Activated CD8-positive, alpha-beta memory T cell treated with anti-CD3 and anti-CD28 coated beads for 48 hours (primary cell): ENCODE measurements at regions not wholly inside any gene's neighbourhood (a gene's known extent, or its start where the extent isn't known, plus 50 kb on each side); places are given as distances from the start of the nearest gene placed in this dataset.

Experiments
- DNase-seq, 3 experiments: peaks; one replicate each; pipeline ENCODE4 v3.0.0-alpha.2; 2020; ENCODE audit warnings: low read depth in 2 of 3, low spot score in 2 of 3

- peak in 1 of 3 experiments; percentile 8 for DNase-seq
Measured at GRCh38 chr3:18295171-18295920, 129.8 kb downstream of the SATB1 start.

- DNase-seq: no peak
Measured at GRCh38 chr3:18290157-18290556, 135.0 kb downstream of the SATB1 start.

GRCh38 chr3:18288243-18288642, 136.9 kb downstream of the SATB1 start:
- no peak for DNase-seq

GRCh38 chr3:18284716-18285115, 140.4 kb downstream of the SATB1 start:
- no peak for DNase-seq

- no peak for DNase-seq
Measured at GRCh38 chr3:18283680-18284079, 141.5 kb downstream of the SATB1 start.

- no peak for DNase-seq
Measured at GRCh38 chr3:18282507-18282906, 142.6 kb downstream of the SATB1 start.

- no peak for DNase-seq
Measured at GRCh38 chr3:18279226-18279737, 145.9 kb downstream of the SATB1 start.

GRCh38 chr3:18264853-18265252, 160.3 kb downstream of the SATB1 start:
- no peak for DNase-seq

- DNase-seq: no peak
Measured at GRCh38 chr3:18264361-18264760, 160.8 kb downstream of the SATB1 start.

- DNase-seq: no peak
Measured at GRCh38 chr3:18258492-18258891, 166.6 kb downstream of the SATB1 start.

GRCh38 chr3:18252578-18252977, 172.6 kb downstream of the SATB1 start:
- DNase-seq: no peak

GRCh38 chr3:18250991-18251390, 174.1 kb downstream of the SATB1 start:
- no peak for DNase-seq

GRCh38 chr3:18249126-18249525, 176.0 kb downstream of the SATB1 start:
- no peak for DNase-seq

- no peak for DNase-seq
Measured at GRCh38 chr3:18247776-18248310, 177.3 kb downstream of the SATB1 start.

GRCh38 chr3:18247139-18247695, 177.9 kb downstream of the SATB1 start:
- DNase-seq: no peak

- no peak for DNase-seq
Measured at GRCh38 chr3:18246336-18247060, 178.6 kb downstream of the SATB1 start.

GRCh38 chr3:18245721-18246120, 179.4 kb downstream of the SATB1 start:
- no peak for DNase-seq

GRCh38 chr3:18241837-18242236, 183.3 kb downstream of the SATB1 start:
- DNase-seq: no peak

GRCh38 chr3:18239674-18240073, 185.5 kb downstream of the SATB1 start:
- DNase-seq: no peak

- no peak for DNase-seq
Measured at GRCh38 chr3:18238746-18239331, 186.3 kb downstream of the SATB1 start.

GRCh38 chr3:18238332-18238731, 186.8 kb downstream of the SATB1 start:
- no peak for DNase-seq
